OCI-LY1 (cell line): ENCODE measurements at regions not wholly inside any gene's neighbourhood (a gene's known extent, or its start where the extent isn't known, plus 50 kb on each side); places are given as distances from the start of the nearest gene placed in this dataset.

Experiments used
- H2AFZ ChIP-seq: fragments of 200-600 bp; sonication (generic), shearing (Covaris generic); 2 replicates; pipeline ENCODE4 v1.6.0; 2014; ENCODE audit warnings: antibody characterized with exemption, mild to moderate bottlenecking, low read length
- H3F3A ChIP-seq: fragments of 200-600 bp; sonication (generic), shearing (Covaris generic); 2 replicates; pipeline ENCODE4 v1.6.0; 2014; ENCODE audit warnings: mild to moderate bottlenecking, antibody characterized with exemption, low read length, moderate library complexity; ENCODE audit not compliant: insufficient read depth
- H3K27ac ChIP-seq: fragments of 200-600 bp; sonication (generic); 2 replicates; pipeline ENCODE4 v1.5.1; 2014; ENCODE audit warnings: low read length, mixed run types, mild to moderate bottlenecking, low read depth; ENCODE audit not compliant: poor library complexity, severe bottlenecking
- H3K27me3 ChIP-seq: fragments of 200-600 bp; sonication (generic); 2 replicates; pipeline ENCODE4 v1.6.0; 2014; ENCODE audit warnings: antibody characterized with exemption, mild to moderate bottlenecking, low read length, moderate library complexity; ENCODE audit not compliant: insufficient read depth
- H3K36me3 ChIP-seq: fragments of 200-600 bp; sonication (generic); 2 replicates; pipeline ENCODE4 v1.6.1; 2014; ENCODE audit warnings: mild to moderate bottlenecking, antibody characterized with exemption, low read length, moderate library complexity, mixed read lengths; ENCODE audit not compliant: insufficient read depth
- H3K4me1 ChIP-seq: fragments of 200-600 bp; sonication (generic); 2 replicates; pipeline ENCODE4 v1.5.1; 2014; ENCODE audit warnings: mild to moderate bottlenecking, low read length, moderate library complexity; ENCODE audit not compliant: insufficient read depth, severe bottlenecking
- H3K4me2 ChIP-seq: fragments of 200-600 bp; sonication (generic), shearing (Covaris generic); 2 replicates; pipeline ENCODE4 v1.6.1; 2014; ENCODE audit warnings: low read length
- H3K4me3 ChIP-seq: fragments of 200-600 bp; sonication (generic); 2 replicates; pipeline ENCODE4 v1.5.1; 2014; ENCODE audit warnings: low read length, low read depth, mild to moderate bottlenecking, mixed read lengths; ENCODE audit not compliant: poor library complexity, severe bottlenecking
- H3K79me2 ChIP-seq: fragments of 200-600 bp; shearing (Covaris generic); 2 replicates; pipeline ENCODE4 v1.6.1; 2016; ENCODE audit warnings: mixed run types, low read length, mixed read lengths; ENCODE audit not compliant: insufficient read depth
- H3K9ac ChIP-seq: fragments of 200-600 bp; sonication (generic), shearing (Covaris generic); 2 replicates; pipeline ENCODE4 v1.6.1; 2014; ENCODE audit warnings: mild to moderate bottlenecking, low read length, mixed read lengths
- H3K9me2 ChIP-seq: fragments of 200-600 bp; sonication (generic), shearing (Covaris generic); 2 replicates; pipeline ENCODE4 v1.6.1; 2014; ENCODE audit warnings: low read depth, mild to moderate bottlenecking, low read length, mixed read lengths
- H3K9me3 ChIP-seq: fragments of 200-600 bp; shearing (Covaris generic); 2 replicates; pipeline ENCODE4 v1.6.1; 2014; ENCODE audit warnings: low read length, mixed read lengths
- H4K20me1 ChIP-seq: fragments of 200-600 bp; sonication (generic), shearing (Covaris generic); 2 replicates; pipeline ENCODE4 v1.6.0; 2016; ENCODE audit warnings: mild to moderate bottlenecking, low read length; ENCODE audit not compliant: insufficient read depth
- CTCF ChIP-seq: fragments of 200-600 bp; sonication (generic), shearing (Covaris generic); IDR thresholded peaks from 2 replicates; pipeline ENCODE4 v1.5.1; 2017; ENCODE audit warnings: mild to moderate bottlenecking, antibody characterized with exemption, low read length, moderate library complexity, mixed read lengths
- EZH2 ChIP-seq: fragments of 200-600 bp; sonication (generic), shearing (Covaris generic); IDR thresholded peaks from 2 replicates; pipeline ENCODE4 v1.8.0; 2017; ENCODE audit warnings: borderline replicate concordance, mixed run types, mild to moderate bottlenecking, antibody characterized with exemption, low read length, moderate library complexity, mixed read lengths

GRCh38 chr2:106581328-106581727 lies 94.2 kb downstream of the CD8B2 start:
- Histone ChIP-seq H3K9me2 (no peaks in the 10 kb centered on the region), H3K9me3 (no peaks in the 10 kb centered on the region), H4K20me1 (no peaks in the 10 kb centered on the region), H3K4me3 (no peak overlapping the region), H3K9ac (no peak overlapping the region), H3K4me1 (no peaks in the 10 kb centered on the region), H3K27ac (no peak overlapping the region), H3K36me3 (no peaks in the 10 kb centered on the region), H3K4me2 (no peak overlapping the region), H2AFZ (no peak overlapping the region), H3F3A (no peaks in the 10 kb centered on the region), H3K79me2 (no peaks in the 10 kb centered on the region), H3K27me3 (no peaks in the 10 kb centered on the region)
- TF ChIP-seq EZH2 (no peak), CTCF (no peak)

- no peak overlapping the region for H2AFZ ChIP-seq
- H3K9ac ChIP-seq, result no peak overlapping the region
- no peaks in the 10 kb centered on the region for H3K79me2 ChIP-seq
- no peaks in the 10 kb centered on the region for H3F3A ChIP-seq
- H3K4me3 ChIP-seq, result no peak overlapping the region
- H3K4me2 ChIP-seq, result no peak overlapping the region
- TF ChIP-seq CTCF (no peak), EZH2 (no peak)
- no peaks in the 10 kb centered on the region for H3K27me3 ChIP-seq
- no peaks in the 10 kb centered on the region for H3K4me1 ChIP-seq
- no peaks in the 10 kb centered on the region for H3K9me3 ChIP-seq
- H4K20me1 ChIP-seq, result no peaks in the 10 kb centered on the region
- no peak overlapping the region for H3K27ac ChIP-seq
- H3K36me3 ChIP-seq, result no peaks in the 10 kb centered on the region
- no peaks in the 10 kb centered on the region for H3K9me2 ChIP-seq
Observed at GRCh38 chr2:106581755-106582147, 94.6 kb downstream of the CD8B2 start.

GRCh38 chr2:106582148-106583143 lies 95.3 kb downstream of the CD8B2 start:
- Histone ChIP-seq H3K79me2 (no peaks in the 10 kb centered on the region), H3K4me1 (no peaks in the 10 kb centered on the region), H4K20me1 (no peaks in the 10 kb centered on the region), H3K4me3 (no peak overlapping the region), H3F3A (no peaks in the 10 kb centered on the region), H3K9ac (no peak overlapping the region), H3K27ac (no peak overlapping the region), H3K27me3 (no peaks in the 10 kb centered on the region), H2AFZ (no peak overlapping the region), H3K36me3 (no peaks in the 10 kb centered on the region), H3K9me3 (no peaks in the 10 kb centered on the region), H3K9me2 (no peaks in the 10 kb centered on the region), H3K4me2 (peak overlapping the region; percentile 35; the same call in 1 of the 2 replicates)
- TF ChIP-seq CTCF (peak; percentile 80), EZH2 (no peak)
